NOMO-1 (cell line): ENCODE measurements at regions not wholly inside any gene's neighbourhood (a gene's known extent, or its start where the extent isn't known, plus 50 kb on each side); places are given as distances from the start of the nearest gene placed in this dataset.
"Not testable (repeated sequence)": the region's sequence is repeated elsewhere in the genome, so short reads cannot be mapped to it uniquely, and the experiment has no call there.

ENCODE experiments used
- DNase-seq, 2 experiments: peaks; one replicate each; lab custom pipeline; 2025; ENCODE audit not compliant: unreplicated experiment in 2 of 2; lab: John Stamatoyannopoulos, UW

GRCh38 chr12:13404631-13405473 is 208.3 kb downstream of the EMP1 start:
- no peak for DNase-seq

- DNase-seq, result no peak
These were observed 207.6 kb downstream of the EMP1 start for GRCh38 chr12:13404111-13404628.

- not testable (repeated sequence) for DNase-seq
These were observed 194.8 kb downstream of the EMP1 start for GRCh38 chr12:13391375-13391774.

DNA sequence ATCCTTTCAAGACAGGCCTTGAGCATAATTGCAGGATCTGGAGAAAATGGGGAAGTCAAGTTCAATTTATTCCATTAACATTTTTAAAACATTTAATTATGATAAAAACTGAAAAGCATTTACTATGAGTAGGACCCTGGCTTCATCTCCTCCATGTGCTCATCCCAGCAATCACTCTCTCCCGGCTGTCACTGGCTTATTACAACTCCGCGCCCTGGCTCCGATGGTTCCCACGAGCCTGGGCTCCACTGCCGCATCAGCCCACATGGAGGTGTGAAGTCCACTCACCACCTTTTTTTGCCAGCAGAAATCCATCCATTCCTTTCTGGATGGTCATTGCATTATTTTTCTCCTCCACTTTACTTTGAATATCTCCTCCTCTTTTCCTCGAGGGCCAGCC is 194.4 kb downstream of the EMP1 start:
- no peak for DNase-seq

DNA sequence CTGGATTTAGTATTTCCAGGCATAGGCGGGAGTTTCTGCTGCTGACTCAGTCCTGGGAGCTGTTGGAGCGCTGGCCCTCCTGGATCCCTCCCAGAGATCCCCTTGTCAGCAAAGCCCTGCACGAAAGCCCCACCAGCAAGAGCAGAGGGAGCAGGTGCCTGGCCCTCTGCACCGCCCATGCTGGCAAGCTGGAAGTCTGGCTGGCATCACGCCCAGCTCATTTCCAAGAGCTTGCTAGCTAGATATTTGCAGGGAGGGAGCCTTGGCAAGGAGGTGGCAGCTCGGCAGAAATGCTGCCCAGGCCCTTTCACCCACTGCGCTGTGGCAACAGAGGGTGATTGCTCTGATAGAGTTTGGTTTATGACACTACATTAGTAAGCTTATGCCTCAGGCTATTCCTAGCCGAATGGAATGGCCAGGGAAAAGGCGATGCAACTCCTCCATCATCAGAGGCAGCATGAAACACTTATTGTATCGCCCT is 193.9 kb downstream of the EMP1 start:
- no peak for DNase-seq

GRCh38 chr12:13387101-13387500 is 190.6 kb downstream of the EMP1 start:
- no peak for DNase-seq

- no peak for DNase-seq
These were observed 190.0 kb downstream of the EMP1 start for GRCh38 chr12:13386323-13387039.

- no peak for DNase-seq
These were observed 186.9 kb downstream of the EMP1 start for GRCh38 chr12:13383379-13383778.

GRCh38 chr12:13380297-13380696 is 183.8 kb downstream of the EMP1 start:
- DNase-seq, result no peak

GRCh38 chr12:13379531-13380188 is 183.1 kb downstream of the EMP1 start:
- no peak for DNase-seq

- no peak for DNase-seq
These were observed 181.2 kb downstream of the EMP1 start for GRCh38 chr12:13377698-13378097.

DNA sequence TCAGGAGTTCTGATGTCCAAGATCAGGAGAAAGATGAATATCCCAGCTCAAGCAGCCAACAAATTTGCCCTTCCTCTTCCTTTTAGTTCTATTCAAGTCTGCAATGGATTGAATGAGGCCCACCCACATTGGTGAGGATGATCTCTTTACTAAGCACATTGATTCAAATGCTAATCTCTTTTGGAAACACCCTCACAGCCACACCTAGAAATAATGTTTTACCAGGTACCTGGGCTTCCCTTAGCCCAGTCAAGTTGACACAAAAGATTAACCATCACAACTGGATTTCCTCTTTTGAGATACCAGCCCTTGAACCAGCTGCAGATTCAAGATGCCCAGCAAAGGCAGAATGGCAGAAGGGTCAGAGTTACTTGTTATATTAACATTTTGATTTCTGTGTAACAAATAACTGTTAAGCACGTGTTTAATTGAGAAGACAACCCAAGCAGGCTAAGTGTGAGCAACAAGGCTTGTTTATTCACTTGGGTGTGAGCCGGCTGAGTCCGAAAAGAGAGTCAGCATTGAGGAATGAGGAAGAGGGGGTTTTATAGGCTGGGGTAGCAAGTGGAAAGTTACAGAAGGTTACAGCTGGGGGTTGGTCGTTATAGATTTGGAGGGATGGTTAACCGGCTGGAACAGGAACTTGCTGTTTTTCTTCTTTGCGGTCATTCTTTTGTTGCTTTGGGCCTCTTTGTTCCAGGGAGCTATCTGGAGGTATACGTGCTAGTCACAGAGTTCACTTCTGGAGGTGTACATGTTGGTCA is 180.3 kb downstream of the EMP1 start:
- no peak for DNase-seq

DNA sequence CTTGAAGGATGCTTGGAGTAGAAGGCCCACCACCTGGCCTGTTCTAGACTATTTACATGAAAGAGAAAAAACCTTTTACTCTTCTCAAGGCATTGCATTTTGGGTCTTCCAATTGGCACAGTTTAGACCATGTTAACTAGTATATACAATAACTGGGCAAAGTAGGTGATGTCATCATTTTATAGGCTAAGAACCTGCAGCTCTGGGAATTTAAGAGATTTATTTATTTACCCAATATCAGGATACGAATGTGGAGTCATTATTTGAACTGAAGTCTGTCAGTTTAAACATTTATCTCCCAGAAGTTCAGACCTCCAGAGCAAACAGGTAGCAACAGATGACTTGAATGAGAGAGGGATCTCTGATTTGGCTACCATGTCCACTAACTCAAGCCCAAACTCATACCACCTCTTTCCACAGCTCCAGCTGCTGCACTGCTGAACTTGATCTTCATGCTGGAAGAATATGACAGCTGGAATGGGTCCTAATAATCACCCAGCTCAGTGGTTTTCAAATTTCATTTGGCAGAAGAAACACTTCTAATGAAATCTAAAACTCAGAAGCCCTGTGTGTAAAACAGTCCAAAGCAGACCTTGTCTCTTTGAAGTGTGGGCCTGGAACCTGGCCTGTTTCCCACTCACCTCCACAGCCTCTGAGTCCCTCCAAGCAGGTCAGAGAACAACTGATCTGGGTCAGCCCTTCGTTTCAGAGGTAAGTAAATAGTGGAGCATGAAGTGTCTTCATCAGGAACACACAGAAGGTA is 179.2 kb downstream of the EMP1 start:
- DNase-seq, result no peak

- no peak for DNase-seq
These were observed 178.3 kb downstream of the EMP1 start for GRCh38 chr12:13374793-13375192.

- DNase-seq, result no peak
These were observed 177.3 kb downstream of the EMP1 start for GRCh38 chr12:13373803-13374202.

DNA sequence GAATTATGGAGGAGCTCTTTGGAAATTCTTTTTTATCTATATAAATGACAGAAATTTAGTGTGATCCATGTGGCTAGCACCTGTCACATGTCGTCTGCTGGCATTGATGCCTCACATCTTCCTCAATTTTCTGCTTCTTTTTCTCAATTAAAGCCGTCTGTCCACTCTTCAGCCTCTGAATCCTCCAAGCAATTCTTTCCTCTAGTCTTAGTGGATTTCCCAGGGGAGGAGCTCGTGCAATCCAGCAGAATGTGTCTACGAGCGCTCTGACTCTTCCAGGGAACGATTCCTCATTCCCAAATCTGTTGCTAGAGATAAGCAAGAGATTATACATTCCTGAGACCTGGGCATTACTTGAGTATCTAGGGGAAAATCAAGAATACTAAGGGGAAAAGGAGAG is 176.6 kb downstream of the EMP1 start:
- DNase-seq, result no peak

DNA sequence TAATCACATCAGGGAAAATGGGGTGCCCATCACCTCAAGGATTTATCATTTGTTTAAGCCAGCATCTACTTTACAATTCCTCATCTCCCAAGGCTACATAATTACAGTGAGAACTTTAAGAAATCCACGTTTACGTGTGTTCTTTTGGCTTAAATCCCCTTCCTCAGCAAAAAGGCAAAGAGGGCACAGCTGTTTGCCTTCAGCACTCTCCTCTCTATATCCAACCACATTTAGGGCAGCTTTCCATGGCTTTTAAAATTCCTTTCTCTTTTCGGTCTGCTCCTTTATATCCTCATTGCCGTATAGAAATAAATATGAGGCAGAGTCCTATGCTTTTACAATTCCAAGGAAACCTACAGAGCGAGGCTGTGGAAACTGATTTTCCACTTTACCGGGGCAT is 175.9 kb downstream of the EMP1 start:
- DNase-seq, result no peak

DNA sequence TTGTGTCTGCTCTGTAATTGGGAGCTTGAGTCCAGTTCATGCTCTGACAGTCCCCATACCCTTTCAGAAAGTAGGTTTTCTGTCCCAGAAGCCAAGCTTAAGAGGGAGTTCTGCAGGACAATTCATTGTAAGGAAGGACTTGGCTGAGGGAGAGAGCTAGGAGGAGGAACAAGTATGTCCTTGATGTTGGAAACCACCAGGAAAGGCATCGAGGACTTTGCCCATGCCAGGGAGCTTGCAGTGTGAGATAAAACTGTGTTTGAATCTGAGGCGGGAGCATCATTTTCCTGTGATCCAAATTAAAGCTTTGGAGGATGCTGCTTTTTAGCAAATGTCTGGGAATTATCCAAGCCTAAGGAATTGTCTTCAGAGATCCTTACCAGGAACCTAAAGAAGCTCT is 175.3 kb downstream of the EMP1 start:
- DNase-seq, result no peak

GRCh38 chr12:13371367-13371766 is 174.8 kb downstream of the EMP1 start:
- peak in 1 of 2 experiments; percentile 20 for DNase-seq
